HEK293 (cell line): ENCODE measurements at regions not wholly inside any gene's neighbourhood (a gene's known extent, or its start where the extent isn't known, plus 50 kb on each side); places are given as distances from the start of the nearest gene placed in this dataset.

Experiments
- CTCF ChIA-PET: fragments of 350-600 bp; formaldehyde crosslinking; extraction: SDS; loops from one replicate; lab custom pipeline; 2021; ENCODE audit warnings: antibody characterized with exemption; lab: Yijun Ruan, JAX
- POLR2A ChIA-PET: fragments of 300-600 bp; formaldehyde crosslinking; extraction: SDS; loops from one replicate; lab custom pipeline; 2020; ENCODE audit warnings: antibody characterized with exemption, inconsistent platforms; lab: Yijun Ruan, JAX
- H3K27ac ChIP-seq: fragments of 200-500 bp; sonication (Bioruptor generic); 2 replicates; pipeline ENCODE4 v1.5.1; 2014; ENCODE audit warnings: low read depth, low read length, control low read depth, inconsistent platforms; ENCODE audit errors: extremely low read depth
- H3K36me3 ChIP-seq, 2 experiments: fragments of 200-500 bp in 1 of 2; sonication (Bioruptor generic) in 1 of 2; 1 replicate in 1 of 2; 2 replicates in 1 of 2; pipeline ENCODE4 v1.5.1; 2014 to 2017; ENCODE audit warnings: inconsistent platforms in 2 of 2, low read length in 2 of 2; ENCODE audit not compliant: control insufficient read depth in 2 of 2, insufficient read depth in 1 of 2
- H3K4me1 ChIP-seq: fragments of 200-500 bp; sonication (Bioruptor generic); 2 replicates; pipeline ENCODE4 v1.5.1; 2014; ENCODE audit warnings: mild to moderate bottlenecking, low read length, inconsistent platforms; ENCODE audit not compliant: control insufficient read depth, insufficient read depth
- H3K4me3 ChIP-seq: 2 replicates; pipeline ENCODE4 v1.5.1; 2011; ENCODE audit warnings: low read depth, mild to moderate bottlenecking, control low read depth, low read length, moderate library complexity
- H3K9me3 ChIP-seq: fragments of 200-500 bp; sonication (Bioruptor generic); 2 replicates; pipeline ENCODE4 v1.5.1; 2014; ENCODE audit warnings: low read depth, low read length, inconsistent platforms; ENCODE audit not compliant: control insufficient read depth, insufficient read depth
- BCL11A ChIP-seq: fragments of 450-650 bp; formaldehyde crosslinking; IDR thresholded peaks from 2 replicates; pipeline ENCODE4 v1.5.1; 2016; ENCODE audit warnings: low read depth, missing biosample characterization, missing genetic modification characterization
- GLI2 ChIP-seq: fragments of 450-650 bp; formaldehyde crosslinking; IDR thresholded peaks from 2 replicates; pipeline ENCODE4; 2017; ENCODE audit warnings: missing biosample characterization, missing genetic modification characterization, low read depth, borderline replicate concordance
- GLI4 ChIP-seq: fragments of 450-650 bp; formaldehyde crosslinking; IDR thresholded peaks from 2 replicates; pipeline ENCODE4 v1.5.1; 2016; ENCODE audit warnings: missing biosample characterization, missing genetic modification characterization
- HOXC10 ChIP-seq: sonication (generic); formaldehyde crosslinking; IDR thresholded peaks from 2 replicates; pipeline ENCODE4 v1.8.1; 2023; ENCODE audit warnings: mild to moderate bottlenecking, missing genetic modification reagents
- ZFP41 ChIP-seq: fragments of 450-650 bp; formaldehyde crosslinking; IDR thresholded peaks from 2 replicates; pipeline ENCODE4 v1.5.1; 2016; ENCODE audit warnings: missing biosample characterization, missing genetic modification characterization, borderline replicate concordance
- ZNF121 ChIP-seq: fragments of 450-650 bp; formaldehyde crosslinking; IDR thresholded peaks from 2 replicates; pipeline ENCODE4 v1.5.1; 2016; ENCODE audit warnings: missing biosample characterization, missing genetic modification characterization
- ZNF133 ChIP-seq: fragments of 450-650 bp; formaldehyde crosslinking; IDR thresholded peaks from 2 replicates; pipeline ENCODE4 v1.5.1; 2016; ENCODE audit warnings: missing biosample characterization, missing genetic modification characterization
- ZNF140 ChIP-seq: fragments of 450-650 bp; formaldehyde crosslinking; IDR thresholded peaks from 2 replicates; pipeline ENCODE4 v1.5.1; 2016; ENCODE audit warnings: missing biosample characterization, missing genetic modification characterization
- ZNF394 ChIP-seq: fragments of 450-650 bp; formaldehyde crosslinking; IDR thresholded peaks from 2 replicates; pipeline ENCODE4 v1.5.1; 2016; ENCODE audit warnings: missing biosample characterization, missing genetic modification characterization, mild to moderate bottlenecking, moderate library complexity, borderline replicate concordance
- ZNF423 ChIP-seq: fragments of 450-650 bp; formaldehyde crosslinking; IDR thresholded peaks from 2 replicates; pipeline ENCODE4 v1.5.1; 2016; ENCODE audit warnings: missing biosample characterization, missing genetic modification characterization
- ZNF501 ChIP-seq: fragments of 450-650 bp; formaldehyde crosslinking; IDR thresholded peaks from 2 replicates; pipeline ENCODE4 v1.5.1; 2016; ENCODE audit warnings: missing biosample characterization, missing genetic modification characterization
- ZNF585B ChIP-seq: fragments of 450-650 bp; formaldehyde crosslinking; IDR thresholded peaks from 2 replicates; pipeline ENCODE4 v1.5.1; 2016; ENCODE audit warnings: missing biosample characterization, missing genetic modification characterization
- ZNF600 ChIP-seq: fragments of 450-650 bp; formaldehyde crosslinking; IDR thresholded peaks from 2 replicates; pipeline ENCODE4 v1.5.1; 2016; ENCODE audit warnings: missing biosample characterization, missing genetic modification characterization
- ZNF621 ChIP-seq: fragments of 450-650 bp; formaldehyde crosslinking; IDR thresholded peaks from 2 replicates; pipeline ENCODE4 v1.5.1; 2017; ENCODE audit warnings: missing biosample characterization, missing genetic modification characterization
- ZNF626 ChIP-seq: fragments of 450-650 bp; sonication (Bioruptor Pico); formaldehyde crosslinking; IDR thresholded peaks from 2 replicates; pipeline ENCODE4 v1.5.1; 2018; ENCODE audit warnings: missing biosample characterization, missing genetic modification characterization, inconsistent platforms
- ZNF654 ChIP-seq: fragments of 450-650 bp; formaldehyde crosslinking; IDR thresholded peaks from 2 replicates; pipeline ENCODE4 v1.5.1; 2016; ENCODE audit warnings: low read depth, missing biosample characterization, missing genetic modification characterization
- ZNF670 ChIP-seq: fragments of 450-650 bp; formaldehyde crosslinking; IDR thresholded peaks from 2 replicates; pipeline ENCODE4 v1.5.1; 2016; ENCODE audit warnings: missing biosample characterization, missing genetic modification characterization, low read depth
- ZNF776 ChIP-seq: fragments of 450-650 bp; formaldehyde crosslinking; IDR thresholded peaks from 2 replicates; pipeline ENCODE4 v1.5.0; 2017; ENCODE audit warnings: missing biosample characterization, missing genetic modification characterization, borderline replicate concordance
- ZSCAN16 ChIP-seq: fragments of 450-650 bp; formaldehyde crosslinking; IDR thresholded peaks from 2 replicates; pipeline ENCODE4 v1.5.1; 2016; ENCODE audit warnings: missing biosample characterization, missing genetic modification characterization
- TF ChIP-seq, protein P1 (sequence below): fragments of 450-650 bp; formaldehyde crosslinking; IDR thresholded peaks from 2 replicates; pipeline ENCODE4 v1.5.1; 2016; ENCODE audit warnings: missing biosample characterization, missing genetic modification characterization
- TF ChIP-seq, protein P2 (sequence below): fragments of 450-650 bp; formaldehyde crosslinking; IDR thresholded peaks from 2 replicates; pipeline ENCODE4 v1.5.1; 2016; ENCODE audit warnings: missing biosample characterization, missing genetic modification characterization
- TF ChIP-seq, protein P3 (sequence below): fragments of 450-650 bp; IDR thresholded peaks from 2 replicates; pipeline ENCODE4 v1.5.1; 2018; ENCODE audit warnings: missing biosample characterization, missing genetic modification characterization
- TF ChIP-seq, protein P4 (sequence below): fragments of 450-650 bp; formaldehyde crosslinking; IDR thresholded peaks from 2 replicates; pipeline ENCODE4 v1.5.1; 2017; ENCODE audit warnings: missing biosample characterization, missing genetic modification characterization
- TF ChIP-seq, protein P5 (sequence below): fragments of 450-650 bp; formaldehyde crosslinking; IDR thresholded peaks from 2 replicates; pipeline ENCODE4 v1.5.1; 2016; ENCODE audit warnings: missing biosample characterization, missing genetic modification characterization

DNA sequence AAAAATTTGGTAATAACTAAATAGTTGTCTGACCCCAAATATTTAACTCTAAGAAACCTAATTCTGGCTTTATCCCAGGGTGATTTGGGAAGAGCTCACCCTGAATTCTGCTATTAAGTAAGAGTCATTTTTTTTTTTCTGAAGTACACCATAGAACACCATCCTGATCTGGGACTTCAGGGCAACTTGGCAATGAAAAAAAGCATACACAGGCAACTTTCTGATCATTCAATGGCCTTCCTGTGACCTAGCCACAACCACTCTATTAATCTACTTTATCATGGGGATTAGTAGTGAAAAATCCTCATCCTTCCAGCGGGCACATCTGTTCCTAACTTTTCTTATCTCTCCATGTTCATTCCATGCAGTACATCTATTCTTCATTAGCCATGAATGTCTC is 333.2 kb upstream of the MAD2L1 start:
- TF ChIP-seq ZNF670 (no peak), ZNF121 (no peak), ZNF423 (tag by site-specific recombination) (no peak), ZSCAN16 (no peak), ZNF776 (no peak), ZNF585B (no peak), ZNF654 (tag by site-specific recombination) (no peak)
- TF ChIP-seq, protein P1, sequence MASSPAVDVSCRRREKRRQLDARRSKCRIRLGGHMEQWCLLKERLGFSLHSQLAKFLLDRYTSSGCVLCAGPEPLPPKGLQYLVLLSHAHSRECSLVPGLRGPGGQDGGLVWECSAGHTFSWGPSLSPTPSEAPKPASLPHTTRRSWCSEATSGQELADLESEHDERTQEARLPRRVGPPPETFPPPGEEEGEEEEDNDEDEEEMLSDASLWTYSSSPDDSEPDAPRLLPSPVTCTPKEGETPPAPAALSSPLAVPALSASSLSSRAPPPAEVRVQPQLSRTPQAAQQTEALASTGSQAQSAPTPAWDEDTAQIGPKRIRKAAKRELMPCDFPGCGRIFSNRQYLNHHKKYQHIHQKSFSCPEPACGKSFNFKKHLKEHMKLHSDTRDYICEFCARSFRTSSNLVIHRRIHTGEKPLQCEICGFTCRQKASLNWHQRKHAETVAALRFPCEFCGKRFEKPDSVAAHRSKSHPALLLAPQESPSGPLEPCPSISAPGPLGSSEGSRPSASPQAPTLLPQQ = no peak
- TF ChIP-seq, protein P2, sequence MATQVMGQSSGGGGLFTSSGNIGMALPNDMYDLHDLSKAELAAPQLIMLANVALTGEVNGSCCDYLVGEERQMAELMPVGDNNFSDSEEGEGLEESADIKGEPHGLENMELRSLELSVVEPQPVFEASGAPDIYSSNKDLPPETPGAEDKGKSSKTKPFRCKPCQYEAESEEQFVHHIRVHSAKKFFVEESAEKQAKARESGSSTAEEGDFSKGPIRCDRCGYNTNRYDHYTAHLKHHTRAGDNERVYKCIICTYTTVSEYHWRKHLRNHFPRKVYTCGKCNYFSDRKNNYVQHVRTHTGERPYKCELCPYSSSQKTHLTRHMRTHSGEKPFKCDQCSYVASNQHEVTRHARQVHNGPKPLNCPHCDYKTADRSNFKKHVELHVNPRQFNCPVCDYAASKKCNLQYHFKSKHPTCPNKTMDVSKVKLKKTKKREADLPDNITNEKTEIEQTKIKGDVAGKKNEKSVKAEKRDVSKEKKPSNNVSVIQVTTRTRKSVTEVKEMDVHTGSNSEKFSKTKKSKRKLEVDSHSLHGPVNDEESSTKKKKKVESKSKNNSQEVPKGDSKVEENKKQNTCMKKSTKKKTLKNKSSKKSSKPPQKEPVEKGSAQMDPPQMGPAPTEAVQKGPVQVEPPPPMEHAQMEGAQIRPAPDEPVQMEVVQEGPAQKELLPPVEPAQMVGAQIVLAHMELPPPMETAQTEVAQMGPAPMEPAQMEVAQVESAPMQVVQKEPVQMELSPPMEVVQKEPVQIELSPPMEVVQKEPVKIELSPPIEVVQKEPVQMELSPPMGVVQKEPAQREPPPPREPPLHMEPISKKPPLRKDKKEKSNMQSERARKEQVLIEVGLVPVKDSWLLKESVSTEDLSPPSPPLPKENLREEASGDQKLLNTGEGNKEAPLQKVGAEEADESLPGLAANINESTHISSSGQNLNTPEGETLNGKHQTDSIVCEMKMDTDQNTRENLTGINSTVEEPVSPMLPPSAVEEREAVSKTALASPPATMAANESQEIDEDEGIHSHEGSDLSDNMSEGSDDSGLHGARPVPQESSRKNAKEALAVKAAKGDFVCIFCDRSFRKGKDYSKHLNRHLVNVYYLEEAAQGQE (tag by site-specific recombination) = no peak
- TF ChIP-seq, protein P3, sequence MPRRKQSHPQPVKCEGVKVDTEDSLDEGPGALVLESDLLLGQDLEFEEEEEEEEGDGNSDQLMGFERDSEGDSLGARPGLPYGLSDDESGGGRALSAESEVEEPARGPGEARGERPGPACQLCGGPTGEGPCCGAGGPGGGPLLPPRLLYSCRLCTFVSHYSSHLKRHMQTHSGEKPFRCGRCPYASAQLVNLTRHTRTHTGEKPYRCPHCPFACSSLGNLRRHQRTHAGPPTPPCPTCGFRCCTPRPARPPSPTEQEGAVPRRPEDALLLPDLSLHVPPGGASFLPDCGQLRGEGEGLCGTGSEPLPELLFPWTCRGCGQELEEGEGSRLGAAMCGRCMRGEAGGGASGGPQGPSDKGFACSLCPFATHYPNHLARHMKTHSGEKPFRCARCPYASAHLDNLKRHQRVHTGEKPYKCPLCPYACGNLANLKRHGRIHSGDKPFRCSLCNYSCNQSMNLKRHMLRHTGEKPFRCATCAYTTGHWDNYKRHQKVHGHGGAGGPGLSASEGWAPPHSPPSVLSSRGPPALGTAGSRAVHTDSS (tag by site-specific recombination) = no peak
- TF ChIP-seq, protein P4, sequence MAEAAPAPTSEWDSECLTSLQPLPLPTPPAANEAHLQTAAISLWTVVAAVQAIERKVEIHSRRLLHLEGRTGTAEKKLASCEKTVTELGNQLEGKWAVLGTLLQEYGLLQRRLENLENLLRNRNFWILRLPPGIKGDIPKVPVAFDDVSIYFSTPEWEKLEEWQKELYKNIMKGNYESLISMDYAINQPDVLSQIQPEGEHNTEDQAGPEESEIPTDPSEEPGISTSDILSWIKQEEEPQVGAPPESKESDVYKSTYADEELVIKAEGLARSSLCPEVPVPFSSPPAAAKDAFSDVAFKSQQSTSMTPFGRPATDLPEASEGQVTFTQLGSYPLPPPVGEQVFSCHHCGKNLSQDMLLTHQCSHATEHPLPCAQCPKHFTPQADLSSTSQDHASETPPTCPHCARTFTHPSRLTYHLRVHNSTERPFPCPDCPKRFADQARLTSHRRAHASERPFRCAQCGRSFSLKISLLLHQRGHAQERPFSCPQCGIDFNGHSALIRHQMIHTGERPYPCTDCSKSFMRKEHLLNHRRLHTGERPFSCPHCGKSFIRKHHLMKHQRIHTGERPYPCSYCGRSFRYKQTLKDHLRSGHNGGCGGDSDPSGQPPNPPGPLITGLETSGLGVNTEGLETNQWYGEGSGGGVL = no peak
- Histone ChIP-seq H3K4me3 (no peak overlapping the region), H3K27ac (no peak overlapping the region), H3K9me3 (no peaks in the 10 kb centered on the region), H3K4me1 (no peaks in the 10 kb centered on the region), H3K36me3 (no peaks in the 10 kb centered on the region)
- ChIA-PET CTCF (no interaction called here), POLR2A (no interaction called here)

DNA sequence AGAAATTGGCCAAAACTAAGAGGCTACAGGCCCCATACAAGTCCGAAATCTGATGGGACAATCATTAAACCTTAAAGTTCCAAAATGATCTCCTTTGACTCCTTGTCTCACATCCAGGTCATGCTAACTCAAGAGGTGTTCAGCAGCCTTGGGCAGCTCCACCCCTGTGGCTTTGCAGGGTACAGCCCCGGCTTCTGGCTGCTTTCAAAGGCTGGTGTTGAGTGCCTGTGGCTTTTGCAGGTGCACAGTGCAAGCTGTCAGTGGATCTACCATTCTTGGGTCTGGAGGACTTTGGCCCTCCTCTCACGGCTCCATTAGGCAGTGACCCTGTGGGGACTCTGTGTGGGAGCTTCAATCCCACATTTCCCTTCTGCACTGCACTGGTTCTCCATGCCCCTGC is 329.1 kb upstream of the MAD2L1 start:
- H3K9me3 ChIP-seq = no peaks in the 10 kb centered on the region
- no peak overlapping the region for H3K27ac ChIP-seq
- no peak overlapping the region for H3K4me3 ChIP-seq
- no peaks in the 10 kb centered on the region for H3K4me1 ChIP-seq
- POLR2A ChIA-PET = no interaction called here
- CTCF ChIA-PET = no interaction called here
- H3K36me3 ChIP-seq = no peaks in the 10 kb centered on the region
- TF ChIP-seq ZNF626 = no peak
- no peak for TF ChIP-seq GLI4 (tag by site-specific recombination)
- TF ChIP-seq BCL11A (tag by site-specific recombination) = no peak
- no peak for TF ChIP-seq ZNF394
- no peak for TF ChIP-seq ZNF621
- no peak for TF ChIP-seq GLI2 (tag by site-specific recombination)
- TF ChIP-seq ZFP41 = no peak
- TF ChIP-seq HOXC10 = no peak
- TF ChIP-seq ZNF423 (tag by site-specific recombination) = no peak
- TF ChIP-seq ZNF501 (tag by site-specific recombination) = no peak
- TF ChIP-seq, protein P5, sequence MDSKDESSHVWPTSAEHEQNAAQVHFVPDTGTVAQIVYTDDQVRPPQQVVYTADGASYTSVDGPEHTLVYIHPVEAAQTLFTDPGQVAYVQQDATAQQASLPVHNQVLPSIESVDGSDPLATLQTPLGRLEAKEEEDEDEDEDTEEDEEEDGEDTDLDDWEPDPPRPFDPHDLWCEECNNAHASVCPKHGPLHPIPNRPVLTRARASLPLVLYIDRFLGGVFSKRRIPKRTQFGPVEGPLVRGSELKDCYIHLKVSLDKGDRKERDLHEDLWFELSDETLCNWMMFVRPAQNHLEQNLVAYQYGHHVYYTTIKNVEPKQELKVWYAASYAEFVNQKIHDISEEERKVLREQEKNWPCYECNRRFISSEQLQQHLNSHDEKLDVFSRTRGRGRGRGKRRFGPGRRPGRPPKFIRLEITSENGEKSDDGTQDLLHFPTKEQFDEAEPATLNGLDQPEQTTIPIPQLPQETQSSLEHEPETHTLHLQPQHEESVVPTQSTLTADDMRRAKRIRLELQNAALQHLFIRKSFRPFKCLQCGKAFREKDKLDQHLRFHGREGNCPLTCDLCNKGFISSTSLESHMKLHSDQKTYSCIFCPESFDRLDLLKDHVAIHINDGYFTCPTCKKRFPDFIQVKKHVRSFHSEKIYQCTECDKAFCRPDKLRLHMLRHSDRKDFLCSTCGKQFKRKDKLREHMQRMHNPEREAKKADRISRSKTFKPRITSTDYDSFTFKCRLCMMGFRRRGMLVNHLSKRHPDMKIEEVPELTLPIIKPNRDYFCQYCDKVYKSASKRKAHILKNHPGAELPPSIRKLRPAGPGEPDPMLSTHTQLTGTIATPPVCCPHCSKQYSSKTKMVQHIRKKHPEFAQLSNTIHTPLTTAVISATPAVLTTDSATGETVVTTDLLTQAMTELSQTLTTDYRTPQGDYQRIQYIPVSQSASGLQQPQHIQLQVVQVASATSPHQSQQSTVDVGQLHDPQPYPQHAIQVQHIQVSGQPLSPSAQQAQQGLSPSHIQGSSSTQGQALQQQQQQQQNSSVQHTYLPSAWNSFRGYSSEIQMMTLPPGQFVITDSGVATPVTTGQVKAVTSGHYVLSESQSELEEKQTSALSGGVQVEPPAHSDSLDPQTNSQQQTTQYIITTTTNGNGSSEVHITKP = no peak
- TF ChIP-seq ZNF140 (tag by site-specific recombination) = no peak
- TF ChIP-seq ZNF600 = no peak
- TF ChIP-seq ZNF133 (tag by site-specific recombination) = no peak
